LNCAP (cell line): ENCODE measurements at regions not wholly inside any gene's neighbourhood (a gene's known extent, or its start where the extent isn't known, plus 50 kb on each side); places are given as distances from the start of the nearest gene placed in this dataset.

Experiments
- CTCF ChIP-seq: fragments of 450-650 bp; IDR thresholded peaks from 2 replicates; pipeline ENCODE4 v1.5.1; 2017; ENCODE audit warnings: mild to moderate bottlenecking

GRCh38 chr4:62288808-62289541 is 1088.8 kb downstream of the ADGRL3 start:
- TF ChIP-seq CTCF = no peak

- TF ChIP-seq CTCF = no peak
These were observed 1084.9 kb downstream of the ADGRL3 start for GRCh38 chr4:62285026-62285425.

GRCh38 chr4:62279689-62280088 is 1079.6 kb downstream of the ADGRL3 start:
- TF ChIP-seq CTCF = no peak

- TF ChIP-seq CTCF = no peak
These were observed 1075.3 kb downstream of the ADGRL3 start for GRCh38 chr4:62275470-62275869.

GRCh38 chr4:62274782-62275181 is 1074.7 kb downstream of the ADGRL3 start:
- no peak for TF ChIP-seq CTCF

- TF ChIP-seq CTCF = no peak
These were observed 1071.0 kb downstream of the ADGRL3 start for GRCh38 chr4:62271107-62271506.

- no peak for TF ChIP-seq CTCF
These were observed 1069.8 kb downstream of the ADGRL3 start for GRCh38 chr4:62269918-62270317.

- TF ChIP-seq CTCF = no peak
These were observed 1063.3 kb downstream of the ADGRL3 start for GRCh38 chr4:62263454-62263853.
